Astrocyte of the spinal cord (primary cell): ENCODE measurements at regions not wholly inside any gene's neighbourhood (a gene's known extent, or its start where the extent isn't known, plus 50 kb on each side); places are given as distances from the start of the nearest gene placed in this dataset.

ENCODE experiments used
- DNase-seq: peaks from one replicate; pipeline ENCODE4 v3.0.0; 2011; ENCODE audit warnings: low read depth, low spot score
- H3K4me3 ChIP-seq: 2 replicates; pipeline ENCODE4 v1.5.1; 2011; ENCODE audit warnings: low read depth, mild to moderate bottlenecking, low read length, moderate library complexity
- CTCF ChIP-seq: IDR thresholded peaks from 2 replicates; pipeline ENCODE4 v1.5.1; 2012; ENCODE audit warnings: low read depth, mild to moderate bottlenecking, low read length, inconsistent platforms
- in situ Hi-C: cut with HindIII; loops from 2 replicates; pipeline ENCODE4 v1.10.0; 2017; ENCODE audit warnings: low sequenced_read_pairs

- in situ Hi-C loops, result no loop called here
- TF ChIP-seq CTCF, result no peak
- no peak for DNase-seq
- H3K4me3 ChIP-seq, result no peak overlapping the region
These were observed 128.5 kb upstream of the GAP43 start for GRCh38 chr3:115494826-115495225.

DNA sequence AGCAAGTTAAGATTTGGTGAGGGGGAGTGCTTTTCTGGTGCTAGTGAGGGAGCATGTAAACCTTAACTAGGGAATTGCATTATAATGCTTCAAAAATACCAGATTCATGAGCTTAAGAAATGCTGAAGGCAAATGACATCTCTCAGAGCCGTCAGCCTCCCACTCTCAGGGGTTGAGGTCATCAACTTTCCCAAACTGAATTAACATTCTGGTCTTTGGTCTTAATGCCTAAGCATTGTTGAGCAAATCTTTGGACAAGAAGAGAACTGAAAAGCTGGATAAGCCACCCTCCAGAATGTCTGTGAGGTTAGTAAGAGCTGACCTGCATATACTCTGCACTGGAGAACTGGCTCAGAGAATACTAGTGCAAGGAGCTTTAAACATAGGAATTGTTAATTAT, 124.9 kb upstream of the GAP43 start:
- no peak overlapping the region for H3K4me3 ChIP-seq
- TF ChIP-seq CTCF, result no peak
- no peak for DNase-seq
- in situ Hi-C loops, result no loop called here

DNA sequence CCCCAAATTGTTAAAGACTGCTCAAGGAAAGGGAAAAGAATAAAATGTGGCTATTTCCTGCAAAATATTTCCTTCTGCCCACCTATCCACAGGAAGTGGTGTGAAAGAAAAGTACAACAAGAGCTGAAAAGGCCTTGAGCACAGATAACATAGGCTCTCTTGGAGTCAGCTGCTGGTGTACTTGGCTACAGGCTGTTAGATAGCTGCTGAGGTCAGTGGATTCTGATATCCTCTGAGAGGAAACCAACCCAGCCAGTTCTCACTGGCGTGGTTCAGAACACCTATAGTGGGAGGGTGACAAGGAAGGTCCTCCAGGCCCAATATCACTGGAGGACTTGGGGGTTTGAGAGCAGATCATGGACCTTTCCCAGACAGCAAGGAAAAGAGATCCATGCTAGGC, 124.4 kb upstream of the GAP43 start:
- no peak for DNase-seq
- TF ChIP-seq CTCF, result no peak
- in situ Hi-C loops, result no loop called here
- no peak overlapping the region for H3K4me3 ChIP-seq

DNA sequence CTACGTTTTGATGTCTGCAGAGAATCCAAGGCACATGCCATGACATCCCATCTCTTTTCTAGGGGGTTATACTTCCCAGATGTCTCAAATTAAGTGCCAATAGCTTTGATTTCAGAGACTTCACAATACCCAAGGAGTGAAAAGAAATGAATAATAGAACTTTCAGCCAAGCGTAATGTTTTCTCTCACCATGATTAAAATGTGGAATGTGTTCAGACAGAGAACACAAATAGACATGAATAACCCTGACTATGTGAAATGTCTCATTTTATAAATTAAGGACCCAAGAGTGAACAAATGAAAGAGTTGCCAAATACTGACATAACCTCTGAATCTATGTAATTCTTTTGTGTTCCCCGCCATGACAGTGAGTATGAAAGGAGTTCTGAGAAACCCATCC, 123.6 kb upstream of the GAP43 start:
- no peak overlapping the region for H3K4me3 ChIP-seq
- TF ChIP-seq CTCF, result no peak
- in situ Hi-C loops, result no loop called here
- no peak for DNase-seq

DNA sequence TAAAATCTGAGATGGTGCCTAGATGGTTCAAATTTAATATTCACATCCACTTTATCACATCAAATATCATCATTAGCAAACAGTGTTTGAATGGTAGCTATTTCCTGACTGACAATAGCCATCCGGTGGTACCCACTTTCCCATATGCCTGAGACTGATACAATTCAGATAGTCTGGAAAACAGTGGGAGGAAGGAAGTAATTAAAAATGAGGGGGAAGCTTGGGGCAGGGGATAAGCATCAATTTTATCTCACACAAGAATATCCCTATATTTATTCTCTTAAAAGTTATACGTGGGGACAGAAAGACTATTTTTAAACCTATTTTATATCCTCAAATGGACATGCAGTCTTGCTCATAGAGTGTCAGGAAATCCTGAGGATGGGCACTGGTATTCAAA, 122.5 kb upstream of the GAP43 start:
- no peak for DNase-seq
- H3K4me3 ChIP-seq, result no peak overlapping the region
- in situ Hi-C loops, result no loop called here
- no peak for TF ChIP-seq CTCF

GRCh38 chr3:115502128-115502527, 121.2 kb upstream of the GAP43 start:
- TF ChIP-seq CTCF, result no peak
- DNase-seq, result no peak
- H3K4me3 ChIP-seq, result no peak overlapping the region
- in situ Hi-C loops, result no loop called here

- no peak overlapping the region for H3K4me3 ChIP-seq
- peak; percentile 26 for DNase-seq
- TF ChIP-seq CTCF, result no peak
- in situ Hi-C loops, result no loop called here
These were observed 119.9 kb upstream of the GAP43 start for GRCh38 chr3:115503394-115503793.
